Gastrocnemius medialis (tissue), 4 donors: ENCODE measurements at regions not wholly inside any gene's neighbourhood (a gene's known extent, or its start where the extent isn't known, plus 50 kb on each side); places are given as distances from the start of the nearest gene placed in this dataset.

ENCODE experiments used
- ATAC-seq, 2 donors: fragments of 150-250 bp; one replicate each; pipeline ENCODE4 v1.9.1; 2016
- DNase-seq, 2 donors: peaks; one replicate each; pipeline ENCODE4 v3.0.0-alpha.2; 2019
- H3K27ac ChIP-seq, 4 donors: fragments of 200-600 bp; sonication (generic); 1 replicate in 1 of 4; 2 replicates in 3 of 4; pipeline ENCODE4 v1.5.1; 2016 to 2018; ENCODE audit warnings: mild to moderate bottlenecking in 2 of 4, moderate library complexity in 1 of 4
- H3K27me3 ChIP-seq, 3 donors: fragments of 200-600 bp; sonication (generic) in 2 of 3; 1 replicate in 1 of 3; 2 replicates in 2 of 3; pipeline versions ENCODE4 v1.5.1 to v1.6.0; 2016 to 2019; ENCODE audit warnings: mild to moderate bottlenecking in 1 of 3, moderate library complexity in 1 of 3
- H3K36me3 ChIP-seq, 2 donors: fragments of 200-600 bp; sonication (generic) in 1 of 2; one replicate each; pipeline ENCODE4 v1.5.1; 2017 to 2018
- H3K4me1 ChIP-seq, 2 donors: fragments of 200-600 bp; sonication (generic) in 1 of 2; one replicate each; pipeline ENCODE4 v1.5.1; 2016 to 2017; ENCODE audit warnings: mild to moderate bottlenecking in 2 of 2
- H3K4me3 ChIP-seq, 4 donors: fragments of 200-600 bp; sonication (generic) in 3 of 4; 1 replicate in 1 of 4; 2 replicates in 3 of 4; pipeline ENCODE4 v1.5.1; 2016 to 2019; ENCODE audit warnings: mild to moderate bottlenecking in 2 of 4
- H3K9me3 ChIP-seq, 3 donors: fragments of 200-600 bp; sonication (generic) in 2 of 3; 1 replicate in 1 of 3; 2 replicates in 2 of 3; pipeline ENCODE4 v1.5.1; 2016 to 2019
- CTCF ChIP-seq, 5 experiments: fragments of 450-650 bp in 3 of 5; fragments of 200-600 bp in 2 of 5; sonication (generic) in 2 of 5; IDR thresholded peaks in 4 of 5; conservative IDR thresholded peaks in 1 of 5; 1 replicate in 4 of 5; 2 replicates in 1 of 5; pipeline ENCODE4 v1.5.1; 2016 to 2019; ENCODE audit warnings: antibody characterized with exemption in 5 of 5, mild to moderate bottlenecking in 3 of 5, moderate library complexity in 3 of 5
- POLR2A ChIP-seq, 2 donors: fragments of 450-650 bp; IDR thresholded peaks; one replicate each; pipeline ENCODE4 v1.6.1; 2017; ENCODE audit warnings: antibody characterized with exemption in 2 of 2, mild to moderate bottlenecking in 2 of 2, moderate library complexity in 2 of 2
- in situ Hi-C, 4 donors: fragments of 200-750 bp; cut with MboI; loops; one replicate each; pipeline versions ENCODE4 v1.15.0 to v1.8.0; 2017; ENCODE audit warnings: low sequenced_read_pairs in 4 of 4
- intact Hi-C: fragments of 100-400 bp; cut with DNase I; formaldehyde crosslinking; loops from one replicate; pipeline ENCODE4 v1.15.1; 2023; ENCODE audit warnings: low total_unique reads

- no peaks in the 10 kb centered on the region for H3K36me3 ChIP-seq
- no peak for DNase-seq
- peaks cover 29 to 64% (median 38%) of the 10 kb centered on the region in 3 donors for H3K27me3 ChIP-seq
- in situ Hi-C loops: no loop called here
- no peaks in the 10 kb centered on the region for H3K9me3 ChIP-seq
- TF ChIP-seq CTCF (IDR thresholded peaks at IDR 0.05 in 4 of 5, conservative IDR thresholded peaks at IDR 0.05 in 1 of 5) (no peak), POLR2A (IDR thresholded peaks at IDR 0.05) (no peak)
- H3K4me1 ChIP-seq: no peaks in the 10 kb centered on the region
- H3K4me3 ChIP-seq: no peak overlapping the region
- no peak overlapping the region for H3K27ac ChIP-seq
- intact Hi-C loops: no loop called here
- ATAC-seq: no peak
These were observed 70.9 kb downstream of the ENGASE start for GRCh38 chr17:79145548-79145947.

DNA sequence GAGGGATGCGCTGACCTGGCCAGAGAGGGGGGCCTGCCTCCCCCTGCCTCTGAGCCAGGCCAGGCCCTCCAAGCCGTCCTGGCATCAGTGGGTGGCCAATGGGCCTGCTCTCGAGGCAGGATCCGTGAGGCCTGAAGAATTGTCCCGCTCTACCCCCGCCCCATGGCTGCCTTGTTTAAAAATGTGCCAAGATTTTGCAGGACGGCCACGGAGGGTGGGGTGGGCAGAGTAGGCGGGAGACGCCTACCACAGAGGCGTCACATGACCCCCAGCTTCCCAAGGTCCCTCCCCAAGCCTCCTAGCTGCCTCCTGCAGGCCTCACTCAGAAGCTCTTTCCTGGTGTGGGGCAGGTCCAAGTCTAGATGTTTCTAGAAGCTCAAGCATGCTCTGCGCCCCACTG is 69.5 kb downstream of the ENGASE start:
- ATAC-seq (no peak), DNase-seq (no peak)
- Histone ChIP-seq H3K36me3 (no peaks in the 10 kb centered on the region), H3K4me1 (no peaks in the 10 kb centered on the region), H3K4me3 (no peak overlapping the region), H3K9me3 (no peaks in the 10 kb centered on the region), H3K27me3 (peaks cover 22 to 67% (median 36%) of the 10 kb centered on the region in 3 donors), H3K27ac (no peak overlapping the region)
- in situ Hi-C loops (no loop called here), intact Hi-C loops (no loop called here)
- TF ChIP-seq CTCF (IDR thresholded peaks at IDR 0.05 in 4 of 5, conservative IDR thresholded peaks at IDR 0.05 in 1 of 5) (no peak), POLR2A (IDR thresholded peaks at IDR 0.05) (no peak)

DNA sequence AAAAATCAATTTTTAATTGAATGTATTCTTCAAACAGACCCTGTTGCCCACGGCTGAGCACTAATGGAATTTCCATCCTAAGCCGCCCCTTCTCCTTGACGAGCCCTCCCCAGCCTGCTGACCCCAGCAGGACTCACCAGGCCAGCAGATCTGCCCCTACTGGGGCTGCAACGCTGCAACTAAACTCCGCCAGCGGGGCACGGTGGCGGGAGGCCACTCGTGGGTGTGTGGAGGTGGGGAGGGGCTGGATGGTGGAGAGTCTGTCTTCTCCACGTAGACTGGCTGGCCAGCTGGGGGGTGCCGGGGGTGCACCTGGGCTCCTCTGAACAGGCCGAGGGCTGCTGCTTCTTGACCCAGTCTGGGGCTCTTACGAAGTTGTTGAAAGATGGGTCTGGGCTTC is 67.8 kb downstream of the ENGASE start:
- in situ Hi-C loops: no loop called here
- Histone ChIP-seq H3K36me3 (no peaks in the 10 kb centered on the region), H3K4me1 (no peaks in the 10 kb centered on the region), H3K4me3 (no peak overlapping the region), H3K27ac (no peak overlapping the region), H3K9me3 (no peaks in the 10 kb centered on the region), H3K27me3 (peaks cover 25 to 66% (median 40%) of the 10 kb centered on the region in 3 donors)
- no peak for DNase-seq
- TF ChIP-seq POLR2A (IDR thresholded peaks at IDR 0.05) (no peak), CTCF (IDR thresholded peaks at IDR 0.05 in 4 of 5, conservative IDR thresholded peaks at IDR 0.05 in 1 of 5) (no peak)
- intact Hi-C loops: no loop called here
- ATAC-seq: no peak

- H3K4me3 ChIP-seq: no peak overlapping the region
- in situ Hi-C loops: no loop called here
- TF ChIP-seq POLR2A (IDR thresholded peaks at IDR 0.05): no peak
- no peak for TF ChIP-seq CTCF (IDR thresholded peaks at IDR 0.05 in 4 of 5, conservative IDR thresholded peaks at IDR 0.05 in 1 of 5)
- H3K4me1 ChIP-seq: no peaks in the 10 kb centered on the region
- H3K27me3 ChIP-seq: peaks cover 27 to 70% (median 46%) of the 10 kb centered on the region in 3 donors
- H3K27ac ChIP-seq: no peak overlapping the region
- H3K36me3 ChIP-seq: no peaks in the 10 kb centered on the region
- intact Hi-C loops: no loop called here
- no peak for DNase-seq
- no peak for ATAC-seq
- H3K9me3 ChIP-seq: no peaks in the 10 kb centered on the region
These were observed 67.1 kb downstream of the ENGASE start for GRCh38 chr17:79141578-79142355.
